Nucleus accumbens (tissue), 56 donors: ENCODE measurements at regions not wholly inside any gene's neighbourhood (a gene's known extent, or its start where the extent isn't known, plus 50 kb on each side); places are given as distances from the start of the nearest gene placed in this dataset.

Experiments
- DNase-seq, 56 donors: peaks; one replicate each; lab custom pipeline; 2025; lab: John Stamatoyannopoulos, UW

- DNase-seq = no peak
Measured at GRCh38 chr4:81659051-81659450, 187.3 kb upstream of the RASGEF1B start.

- DNase-seq = peak in 3 of 56 donors; percentile 2 to 17 (median 2)
Measured at GRCh38 chr4:81652069-81652478, 180.4 kb upstream of the RASGEF1B start.

- DNase-seq = no peak
Measured at GRCh38 chr4:81651243-81651899, 179.7 kb upstream of the RASGEF1B start.

GRCh38 chr4:81650606-81651242 is 179.0 kb upstream of the RASGEF1B start:
- DNase-seq = no peak

GRCh38 chr4:81648576-81649275 is 177.0 kb upstream of the RASGEF1B start:
- DNase-seq = no peak

- no peak for DNase-seq
Measured at GRCh38 chr4:81647388-81647787, 175.7 kb upstream of the RASGEF1B start.

GRCh38 chr4:81642543-81642942 is 170.8 kb upstream of the RASGEF1B start:
- no peak for DNase-seq

- DNase-seq = no peak
Measured at GRCh38 chr4:81639248-81639647, 167.5 kb upstream of the RASGEF1B start.

GRCh38 chr4:81638698-81639097 is 167.0 kb upstream of the RASGEF1B start:
- DNase-seq = no peak

GRCh38 chr4:81635739-81636138 is 164.0 kb upstream of the RASGEF1B start:
- DNase-seq = peak in 8 of 56 donors; percentile 2 to 18 (median 6)

GRCh38 chr4:81634766-81635549 is 163.3 kb upstream of the RASGEF1B start:
- no peak for DNase-seq

- no peak for DNase-seq
Measured at GRCh38 chr4:81634165-81634564, 162.5 kb upstream of the RASGEF1B start.

GRCh38 chr4:81632581-81633299 is 161.0 kb upstream of the RASGEF1B start:
- no peak for DNase-seq

GRCh38 chr4:81631958-81632441 is 160.3 kb upstream of the RASGEF1B start:
- DNase-seq = peak in 4 of 56 donors; percentile 6 to 27 (median 16)

GRCh38 chr4:81629366-81629765 is 157.7 kb upstream of the RASGEF1B start:
- no peak for DNase-seq

GRCh38 chr4:81628489-81628888 is 156.8 kb upstream of the RASGEF1B start:
- DNase-seq = no peak

GRCh38 chr4:81627590-81627989 is 155.9 kb upstream of the RASGEF1B start:
- no peak for DNase-seq

GRCh38 chr4:81626851-81627250 is 155.1 kb upstream of the RASGEF1B start:
- no peak for DNase-seq

GRCh38 chr4:81625422-81626417 is 154.0 kb upstream of the RASGEF1B start:
- no peak for DNase-seq
